A549 (cell line): ENCODE measurements at regions not wholly inside any gene's neighbourhood (a gene's known extent, or its start where the extent isn't known, plus 50 kb on each side); places are given as distances from the start of the nearest gene placed in this dataset.

ENCODE experiments used
- BHLHE40 ChIP-seq: IDR thresholded peaks from 2 replicates; pipeline ENCODE4 v1.6.1; 2012; ENCODE audit warnings: low read depth, low read length, inconsistent platforms
- CEBPB ChIP-seq, 2 experiments: fragments of >200 bp in 1 of 2; sonication (Bioruptor Twin) in 1 of 2; formaldehyde crosslinking in 1 of 2; IDR thresholded peaks; 2 replicates each; pipeline ENCODE4 v1.6.1; 2012 to 2016
- EHMT2 ChIP-seq: fragments of 200-600 bp; sonication (generic); IDR thresholded peaks from 2 replicates; pipeline ENCODE4 v1.6.1; 2016; ENCODE audit warnings: antibody characterized with exemption, low read depth, mild to moderate bottlenecking, moderate library complexity
- TF ChIP-seq, protein P1 (sequence below): fragments of >200 bp; sonication (Bioruptor Twin); formaldehyde crosslinking; IDR thresholded peaks from 3 replicates; pipeline ENCODE4 v1.5.1; 2016

- no peak for TF ChIP-seq EHMT2
- no peak for TF ChIP-seq BHLHE40
- TF ChIP-seq, protein P1, sequence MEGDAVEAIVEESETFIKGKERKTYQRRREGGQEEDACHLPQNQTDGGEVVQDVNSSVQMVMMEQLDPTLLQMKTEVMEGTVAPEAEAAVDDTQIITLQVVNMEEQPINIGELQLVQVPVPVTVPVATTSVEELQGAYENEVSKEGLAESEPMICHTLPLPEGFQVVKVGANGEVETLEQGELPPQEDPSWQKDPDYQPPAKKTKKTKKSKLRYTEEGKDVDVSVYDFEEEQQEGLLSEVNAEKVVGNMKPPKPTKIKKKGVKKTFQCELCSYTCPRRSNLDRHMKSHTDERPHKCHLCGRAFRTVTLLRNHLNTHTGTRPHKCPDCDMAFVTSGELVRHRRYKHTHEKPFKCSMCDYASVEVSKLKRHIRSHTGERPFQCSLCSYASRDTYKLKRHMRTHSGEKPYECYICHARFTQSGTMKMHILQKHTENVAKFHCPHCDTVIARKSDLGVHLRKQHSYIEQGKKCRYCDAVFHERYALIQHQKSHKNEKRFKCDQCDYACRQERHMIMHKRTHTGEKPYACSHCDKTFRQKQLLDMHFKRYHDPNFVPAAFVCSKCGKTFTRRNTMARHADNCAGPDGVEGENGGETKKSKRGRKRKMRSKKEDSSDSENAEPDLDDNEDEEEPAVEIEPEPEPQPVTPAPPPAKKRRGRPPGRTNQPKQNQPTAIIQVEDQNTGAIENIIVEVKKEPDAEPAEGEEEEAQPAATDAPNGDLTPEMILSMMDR: no peak
- TF ChIP-seq CEBPB (IDR thresholded peaks at IDR 0.05): no peak
These were observed 189.6 kb upstream of the PTGFR start for GRCh38 chr1:78301141-78301540.
